IMR-90 (cell line): ENCODE measurements at regions not wholly inside any gene's neighbourhood (a gene's known extent, or its start where the extent isn't known, plus 50 kb on each side); places are given as distances from the start of the nearest gene placed in this dataset.

Experiments used
- ATAC-seq: fragments of 200-7000 bp; cut with Tn5 transposase; 2 replicates; pipeline ENCODE4 v1.9.1; 2020; ENCODE audit warnings: low read depth, mild to moderate bottlenecking, moderate library complexity
- BruUV-seq: library from RNA; stranded (reverse); fragments of 400-500 nt; replicated peaks from 2 replicates; lab custom pipeline; 2021; lab: Mats Ljungman, UMichigan
- CTCF ChIA-PET: fragments of 300-600 bp; formaldehyde crosslinking; extraction: SDS; loops from one replicate; lab custom pipeline; 2021; ENCODE audit warnings: antibody characterized with exemption; lab: Yijun Ruan, JAX
- POLR2A ChIA-PET: fragments of 300-600 bp; sonication (Branson Sonifier 250); formaldehyde crosslinking; loops from one replicate; lab custom pipeline; 2022; ENCODE audit warnings: antibody characterized with exemption; ENCODE audit not compliant: unreplicated experiment; lab: Charles Lee
- DNase-seq: peaks from one replicate; pipeline ENCODE4 v3.0.0; 2013
- H2AFZ ChIP-seq: replicated peaks from 2 replicates; pipeline ENCODE3; 2013; ENCODE audit warnings: low read length, mild to moderate bottlenecking; ENCODE audit not compliant: poor library complexity
- H2AK5ac ChIP-seq: 2 replicates; pipeline ENCODE4 v1.6.1; 2013; ENCODE audit warnings: low read depth, low read length, inconsistent platforms
- H2AK9ac ChIP-seq: replicated peaks from 2 replicates; pipeline ENCODE3; 2013; ENCODE audit warnings: mild to moderate bottlenecking, low read depth, low read length, moderate library complexity; ENCODE audit not compliant: poor library complexity
- H2BK120ac ChIP-seq: 2 replicates; pipeline ENCODE4 v1.6.1; 2013; ENCODE audit warnings: low read depth, low read length, inconsistent platforms
- H2BK15ac ChIP-seq: 3 replicates; pipeline ENCODE4 v1.6.1; 2013; ENCODE audit warnings: low read depth, low read length, inconsistent platforms
- H2BK20ac ChIP-seq: 2 replicates; pipeline ENCODE4 v1.6.1; 2013; ENCODE audit warnings: low read depth, mild to moderate bottlenecking, inconsistent platforms, low read length, moderate library complexity
- H2BK5ac ChIP-seq: 2 replicates; pipeline ENCODE4 v1.6.1; 2013; ENCODE audit warnings: mild to moderate bottlenecking, low read depth, low read length, inconsistent platforms; ENCODE audit not compliant: poor library complexity, severe bottlenecking
- H3K14ac ChIP-seq: replicated peaks from 2 replicates; pipeline ENCODE4 v1.6.1; 2013; ENCODE audit warnings: low read depth, low read length, inconsistent platforms
- H3K18ac ChIP-seq: 2 replicates; pipeline ENCODE4 v1.6.1; 2013; ENCODE audit warnings: low read depth, low read length, control low read depth
- H3K23ac ChIP-seq: 2 replicates; pipeline ENCODE4 v1.6.1; 2013; ENCODE audit warnings: low read depth, low read length, inconsistent platforms
- H3K27ac ChIP-seq: 2 replicates; pipeline ENCODE4 v1.5.1; 2013; ENCODE audit warnings: mild to moderate bottlenecking, control low read depth, low read length; ENCODE audit not compliant: insufficient read depth
- H3K27me3 ChIP-seq: 2 replicates; pipeline ENCODE4 v1.6.1; 2013; ENCODE audit warnings: low read length; ENCODE audit not compliant: control insufficient read depth, insufficient read depth
- H3K36me3 ChIP-seq: 2 replicates; pipeline ENCODE4 v1.6.1; 2013; ENCODE audit warnings: low read length, mixed read lengths; ENCODE audit not compliant: control insufficient read depth, insufficient read depth
- H3K4ac ChIP-seq: 2 replicates; pipeline ENCODE4 v1.6.1; 2013; ENCODE audit warnings: low read depth, low read length, inconsistent platforms
- H3K4me1 ChIP-seq: 2 replicates; pipeline ENCODE4 v1.6.1; 2013; ENCODE audit warnings: low read length, mixed read lengths; ENCODE audit not compliant: control insufficient read depth, insufficient read depth
- H3K4me2 ChIP-seq: 2 replicates; pipeline ENCODE4 v1.6.1; 2013; ENCODE audit warnings: low read depth, mild to moderate bottlenecking, control low read depth, low read length, moderate library complexity
- H3K4me3 ChIP-seq: 2 replicates; pipeline ENCODE4 v1.5.1; 2013; ENCODE audit warnings: low read depth, mild to moderate bottlenecking, control low read depth, low read length, moderate library complexity; ENCODE audit not compliant: insufficient read depth
- H3K56ac ChIP-seq: 2 replicates; pipeline ENCODE4 v1.6.1; 2013; ENCODE audit warnings: low read length, inconsistent platforms; ENCODE audit not compliant: insufficient read depth; ENCODE audit errors: extremely low read depth
- H3K79me1 ChIP-seq, 2 experiments: 2 replicates each; pipeline ENCODE4 v1.6.1; 2013; ENCODE audit warnings: low read length in 2 of 2, inconsistent platforms in 1 of 2, low read depth in 1 of 2
- H3K9ac ChIP-seq: 2 replicates; pipeline ENCODE4 v1.6.1; 2013; ENCODE audit warnings: low read depth, low read length, control low read depth
- H3K9me1 ChIP-seq: 2 replicates; pipeline ENCODE4 v1.6.1; 2013; ENCODE audit warnings: low read length, inconsistent platforms; ENCODE audit not compliant: insufficient read depth
- H3K9me3 ChIP-seq: 2 replicates; pipeline ENCODE4 v1.6.1; 2013; ENCODE audit warnings: low read length; ENCODE audit not compliant: control insufficient read depth, insufficient read depth
- H4K20me1 ChIP-seq: 2 replicates; pipeline ENCODE4 v1.6.1; 2013; ENCODE audit warnings: low read length, inconsistent platforms; ENCODE audit not compliant: insufficient read depth
- H4K5ac ChIP-seq: 2 replicates; pipeline ENCODE4 v1.6.1; 2013; ENCODE audit warnings: mild to moderate bottlenecking, low read depth, low read length, control low read depth
- H4K8ac ChIP-seq, 2 experiments: 2 replicates each; pipeline ENCODE4 v1.6.1; 2013; ENCODE audit warnings: low read depth in 2 of 2, low read length in 2 of 2, control low read depth in 1 of 2, inconsistent platforms in 1 of 2
- H4K91ac ChIP-seq: 2 replicates; pipeline ENCODE4 v1.6.1; 2013; ENCODE audit warnings: low read depth, low read length, inconsistent platforms; ENCODE audit not compliant: insufficient read depth
- MAFK ChIP-seq: IDR thresholded peaks from 2 replicates; pipeline ENCODE4 v1.6.1; 2012; ENCODE audit warnings: low read depth, low read length, improper control_type of control experiment
- WGBS, 2 experiments: methylation state at CpG; one replicate each; pipeline versions ENCODE4 v1.1.5 to v1.1.7; 2013; ENCODE audit warnings: missing lambda C conversion rate in 2 of 2; ENCODE audit not compliant: insufficient read length in 1 of 2; ENCODE audit errors: extremely low coverage in 2 of 2; 5-methylcytosine and 5-hydroxymethylcytosine counted together
- dilution Hi-C: fragments of 300-500 bp; cut with HindIII; formaldehyde crosslinking; loops from one replicate; pipeline ENCODE4 v1.14.3; 2018; ENCODE audit warnings: low sequenced_read_pairs; ENCODE audit not compliant: unreplicated experiment
- in situ Hi-C: fragments of 300-500 bp; cut with MboI; formaldehyde crosslinking; loops from 3 replicates; pipeline ENCODE4 v1.14.3; 2019; ENCODE audit warnings: low sequenced_read_pairs, inconsistent platforms, mixed read lengths
- intact Hi-C: fragments of 100-400 bp; cut with micrococcal nuclease; formaldehyde crosslinking; loops from 2 replicates; pipeline ENCODE4 v1.10.0; 2022

DNA sequence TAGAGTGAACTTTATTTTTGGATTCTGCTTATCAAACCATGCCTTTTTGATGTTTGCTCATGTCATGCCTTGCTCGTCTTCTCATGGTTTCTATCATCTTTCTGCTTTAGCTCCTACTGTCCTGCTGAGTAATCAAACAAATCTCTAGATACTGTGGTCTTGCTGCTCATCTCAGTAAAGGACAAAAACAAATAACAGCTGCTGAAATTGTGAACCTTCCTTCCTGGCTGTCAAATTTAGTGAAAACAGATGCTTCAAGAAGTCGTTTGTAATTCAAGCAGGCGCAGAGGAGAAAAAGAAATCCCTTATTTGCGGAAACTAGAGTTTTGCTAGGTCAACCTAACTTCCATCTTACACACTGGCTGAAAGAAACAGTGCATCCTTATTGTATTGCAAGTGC is 616.1 kb upstream of the ALCAM start:
- Histone ChIP-seq H3K36me3 (no peaks in the 10 kb centered on the region), H3K9me1 (no peaks in the 10 kb centered on the region), H3K4me1 (no peaks in the 10 kb centered on the region), H2BK120ac (no peak overlapping the region), H2BK5ac (no peak overlapping the region), H2AK5ac (no peak overlapping the region), H3K27me3 (no peaks in the 10 kb centered on the region), H3K27ac (no peak overlapping the region), H3K9me3 (no peaks in the 10 kb centered on the region), H3K56ac (no peak overlapping the region), H2BK20ac (no peak overlapping the region), H3K4me3 (no peak overlapping the region), H4K8ac (no peak overlapping the region), H2AK9ac (no peak overlapping the region), H3K18ac (no peak overlapping the region), H2AFZ (no peak overlapping the region), H3K9ac (no peak overlapping the region), H3K4ac (no peak overlapping the region), H3K79me1 (no peaks in the 10 kb centered on the region), H3K4me2 (no peak overlapping the region), H2BK15ac (no peak overlapping the region), H4K20me1 (no peaks in the 10 kb centered on the region), H4K91ac (no peak overlapping the region), H3K14ac (no peak overlapping the region), H4K5ac (no peak overlapping the region), H3K23ac (no peak overlapping the region)
- no peak for TF ChIP-seq MAFK
- ChIA-PET POLR2A (no interaction called here), CTCF (interaction anchor here (0.6 kb wide), 1 partner anchor 20 kb away, joined by 3 read pairs; no protein-coding TSS in a partner anchor)
- intact Hi-C loops (no loop called here), in situ Hi-C loops (no loop called here), dilution Hi-C loops (no loop called here)
- ATAC-seq, result no peak
- BruUV-seq, result no TSS peak
- WGBS, 2 experiments, result 83% methylated on average over 1 of the region's 4 CpGs; no CpG with 5 or more reads in 1 of the 2 experiments
- no peak for DNase-seq
